Erythroblast (primary cell): ENCODE measurements at regions not wholly inside any gene's neighbourhood (a gene's known extent, or its start where the extent isn't known, plus 50 kb on each side); places are given as distances from the start of the nearest gene placed in this dataset.

Experiments used
- GATA1 ChIP-seq: IDR thresholded peaks from 2 replicates; pipeline ENCODE4 v1.6.1; 2011; ENCODE audit warnings: low read depth, mild to moderate bottlenecking, control low read depth, low read length, moderate library complexity
- POLR2A ChIP-seq: IDR thresholded peaks from 2 replicates; pipeline ENCODE4 v1.6.1; 2011; ENCODE audit warnings: mild to moderate bottlenecking, low read length

DNA sequence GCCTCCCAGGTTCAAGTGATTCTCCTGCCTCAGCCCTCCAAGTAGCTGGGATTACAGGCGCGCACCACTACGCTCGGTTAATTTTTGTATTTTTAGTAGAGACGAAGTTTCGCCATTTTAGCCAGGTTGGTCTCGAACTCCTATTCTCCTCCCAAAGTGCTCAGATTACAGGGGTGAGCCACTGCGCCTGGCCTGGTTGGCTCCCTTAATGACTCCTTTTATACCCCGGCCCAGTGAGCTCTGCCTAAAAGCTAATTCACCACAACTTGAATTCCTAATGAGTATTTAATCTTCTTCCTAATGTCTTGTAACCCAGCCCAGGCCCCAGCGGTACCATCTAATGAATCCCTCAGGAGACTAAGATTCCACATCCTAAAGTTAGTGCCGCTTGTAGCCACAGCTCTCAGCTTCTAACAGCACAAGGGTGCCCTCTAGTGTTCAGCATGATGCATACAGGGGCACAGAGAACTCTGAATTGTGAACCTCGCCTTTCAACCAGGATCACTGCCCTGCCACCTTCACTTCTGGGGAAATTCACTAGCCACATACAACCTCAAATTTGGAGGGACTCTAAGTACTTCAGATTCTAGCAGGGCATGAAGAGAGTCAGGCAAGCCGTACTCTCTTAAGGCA is 89.5 kb downstream of the OR13H1 start:
- no peak for TF ChIP-seq POLR2A
- TF ChIP-seq GATA1 = no peak
